B cell (primary cell): ENCODE measurements at regions not wholly inside any gene's neighbourhood (a gene's known extent, or its start where the extent isn't known, plus 50 kb on each side); places are given as distances from the start of the nearest gene placed in this dataset.

ENCODE experiments used
- EZH2 ChIP-seq: IDR thresholded peaks from 2 replicates; pipeline ENCODE4 v1.6.1; 2012; ENCODE audit warnings: borderline replicate concordance, low read depth, mild to moderate bottlenecking, moderate library complexity, low read length; ENCODE audit not compliant: insufficient read depth, poor library complexity, severe bottlenecking
- TF ChIP-seq, protein P1 (sequence below): fragments of 200-600 bp; IDR thresholded peaks from one replicate; pipeline ENCODE4 v1.8.0; 2022; ENCODE audit warnings: antibody characterized with exemption, mild to moderate bottlenecking

DNA sequence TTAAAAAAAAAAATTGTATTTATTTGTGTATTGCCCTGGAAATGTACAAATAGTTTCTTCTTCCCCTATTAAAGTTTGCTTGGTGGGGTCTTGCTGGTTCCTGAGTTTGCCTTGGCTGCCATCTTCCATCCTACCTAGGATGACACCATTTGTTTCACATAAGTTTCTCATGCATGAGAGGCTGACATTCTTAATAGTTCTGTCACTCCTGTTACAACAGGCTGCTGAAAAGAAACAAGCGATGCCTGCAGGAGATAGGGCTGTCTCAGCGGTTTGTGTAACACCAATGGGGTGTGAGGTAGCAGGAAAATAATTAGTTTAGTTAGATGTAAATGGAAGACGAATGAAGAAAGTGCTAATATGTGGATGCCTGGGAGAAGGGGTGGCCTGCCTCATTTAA lies 1000.9 kb upstream of the RBFOX1 start:
- TF ChIP-seq, protein P1, sequence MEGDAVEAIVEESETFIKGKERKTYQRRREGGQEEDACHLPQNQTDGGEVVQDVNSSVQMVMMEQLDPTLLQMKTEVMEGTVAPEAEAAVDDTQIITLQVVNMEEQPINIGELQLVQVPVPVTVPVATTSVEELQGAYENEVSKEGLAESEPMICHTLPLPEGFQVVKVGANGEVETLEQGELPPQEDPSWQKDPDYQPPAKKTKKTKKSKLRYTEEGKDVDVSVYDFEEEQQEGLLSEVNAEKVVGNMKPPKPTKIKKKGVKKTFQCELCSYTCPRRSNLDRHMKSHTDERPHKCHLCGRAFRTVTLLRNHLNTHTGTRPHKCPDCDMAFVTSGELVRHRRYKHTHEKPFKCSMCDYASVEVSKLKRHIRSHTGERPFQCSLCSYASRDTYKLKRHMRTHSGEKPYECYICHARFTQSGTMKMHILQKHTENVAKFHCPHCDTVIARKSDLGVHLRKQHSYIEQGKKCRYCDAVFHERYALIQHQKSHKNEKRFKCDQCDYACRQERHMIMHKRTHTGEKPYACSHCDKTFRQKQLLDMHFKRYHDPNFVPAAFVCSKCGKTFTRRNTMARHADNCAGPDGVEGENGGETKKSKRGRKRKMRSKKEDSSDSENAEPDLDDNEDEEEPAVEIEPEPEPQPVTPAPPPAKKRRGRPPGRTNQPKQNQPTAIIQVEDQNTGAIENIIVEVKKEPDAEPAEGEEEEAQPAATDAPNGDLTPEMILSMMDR, result no peak
- no peak for TF ChIP-seq EZH2
